Right cardiac atrium (tissue), 5 donors: ENCODE measurements at regions not wholly inside any gene's neighbourhood (a gene's known extent, or its start where the extent isn't known, plus 50 kb on each side); places are given as distances from the start of the nearest gene placed in this dataset.

Source experiments
- ATAC-seq, 2 donors: fragments of 200-7000 bp; cut with Tn5 transposase; one replicate each; pipeline versions ENCODE4 v1.8.0 to v1.9.1; 2020; ENCODE audit warnings: moderate library complexity in 2 of 2, mild to moderate bottlenecking in 1 of 2
- DNase-seq, 3 donors: peaks; one replicate each; pipeline ENCODE4 v3.0.0-alpha.2; 2020
- H3K27ac ChIP-seq: one replicate; pipeline ENCODE4 v1.5.1; 2013; ENCODE audit warnings: mild to moderate bottlenecking, low read length, control low read depth, moderate library complexity
- H3K27me3 ChIP-seq: one replicate; pipeline ENCODE4 v1.6.1; 2013; ENCODE audit not compliant: control insufficient read depth, insufficient read depth
- H3K4me1 ChIP-seq: one replicate; pipeline ENCODE4 v1.6.1; 2013; ENCODE audit warnings: low read length; ENCODE audit not compliant: control insufficient read depth, insufficient read depth
- H3K4me3 ChIP-seq: one replicate; pipeline ENCODE4 v1.5.1; 2013; ENCODE audit warnings: low read length, control low read depth
- H3K9me3 ChIP-seq: one replicate; pipeline ENCODE4 v1.6.1; 2013; ENCODE audit warnings: low read length; ENCODE audit not compliant: control insufficient read depth
- WGBS: extraction: QIAGEN DNeasy Blood & Tissue Kit; methylation state at CpG from one replicate; pipeline ENCODE4 v1.1.7; 2013; 5-methylcytosine and 5-hydroxymethylcytosine counted together
- intact Hi-C, 4 donors: fragments of 100-400 bp; cut with DNase I; formaldehyde crosslinking; loops; one replicate each; pipeline versions ENCODE4 v1.11.0 to v1.14.0; 2022 to 2023
- donor health status: healthy with polysubstance abuse.
- donor health status: DM: no; HTN: yes; CAD: no.
- donor health status: DM: no; HTN: no; CAD: no.
- donor health status: DM: no; HTN: yes; CAD: no; lungs with severe emphysema.
- donor health status: DM: yes; HTN: yes; CAD: no.

DNA sequence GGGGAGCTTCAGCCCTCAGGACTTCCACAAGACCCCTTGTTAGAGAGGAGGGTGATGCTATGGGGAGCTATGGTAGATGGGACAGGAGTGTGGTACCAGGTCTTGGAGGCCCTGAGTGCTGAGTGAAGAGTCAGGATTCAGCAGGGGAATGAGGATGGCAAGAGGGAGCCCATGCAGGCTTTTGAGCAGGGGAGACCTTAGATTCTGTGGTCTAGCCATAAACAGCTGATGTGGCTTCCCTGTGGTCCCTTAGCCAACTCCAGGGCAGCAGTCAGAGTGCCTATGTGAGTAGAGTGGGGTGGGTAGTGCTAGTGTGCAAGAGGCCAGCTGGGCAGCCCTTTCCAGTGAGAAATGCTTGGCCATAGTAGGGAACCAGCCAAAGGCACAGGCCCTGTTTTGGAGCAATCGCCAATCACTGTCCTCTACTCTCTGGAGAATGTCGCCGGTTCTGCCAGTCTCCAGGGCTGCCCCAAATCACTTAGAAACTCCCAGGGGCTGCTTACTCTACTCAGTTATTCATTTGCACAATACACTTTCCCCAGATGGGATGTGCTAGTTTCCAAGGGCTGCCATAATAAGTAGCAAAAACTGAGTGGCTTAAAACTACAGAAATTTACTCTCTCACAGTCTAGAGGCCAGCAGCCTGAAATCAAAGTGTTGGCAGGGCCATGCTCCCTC lies 310.5 kb downstream of the SMAD2 start:
- H3K27ac ChIP-seq, result no peak overlapping the region
- no peaks in the 10 kb centered on the region for H3K9me3 ChIP-seq
- no peaks in the 10 kb centered on the region for H3K4me1 ChIP-seq
- 88% methylated on average over 3 of the region's 3 CpGs for WGBS
- H3K27me3 ChIP-seq, result no peaks in the 10 kb centered on the region
- H3K4me3 ChIP-seq, result no peak overlapping the region
- no peak for ATAC-seq
- DNase-seq, result no peak
- intact Hi-C loops, result no loop called here

DNA sequence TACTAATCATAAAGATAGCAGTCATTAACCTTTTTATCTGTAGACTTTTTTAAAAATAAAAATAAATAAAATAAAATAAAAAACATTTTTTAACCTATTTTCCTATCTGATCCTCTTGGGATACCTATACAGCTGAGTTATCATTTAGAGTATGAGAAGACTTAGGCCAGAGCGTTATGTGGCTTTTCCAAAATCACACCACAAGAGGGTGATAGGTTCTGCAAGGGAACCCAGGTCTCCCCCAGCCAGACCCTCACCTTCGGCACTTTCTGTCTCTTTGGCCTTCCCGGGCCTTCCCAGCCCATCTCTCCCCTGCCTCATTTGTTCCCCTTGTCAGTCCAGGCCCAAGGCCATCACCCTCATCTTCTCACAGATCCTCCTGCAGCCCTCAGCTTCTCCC lies 311.7 kb downstream of the SMAD2 start:
- Histone ChIP-seq H3K27ac (no peak overlapping the region), H3K27me3 (no peaks in the 10 kb centered on the region), H3K4me1 (no peaks in the 10 kb centered on the region), H3K9me3 (no peaks in the 10 kb centered on the region), H3K4me3 (no peak overlapping the region)
- intact Hi-C loops, result no loop called here
- no peak for DNase-seq
- 86% methylated on average over 3 of the region's 3 CpGs for WGBS
- ATAC-seq, result no peak

DNA sequence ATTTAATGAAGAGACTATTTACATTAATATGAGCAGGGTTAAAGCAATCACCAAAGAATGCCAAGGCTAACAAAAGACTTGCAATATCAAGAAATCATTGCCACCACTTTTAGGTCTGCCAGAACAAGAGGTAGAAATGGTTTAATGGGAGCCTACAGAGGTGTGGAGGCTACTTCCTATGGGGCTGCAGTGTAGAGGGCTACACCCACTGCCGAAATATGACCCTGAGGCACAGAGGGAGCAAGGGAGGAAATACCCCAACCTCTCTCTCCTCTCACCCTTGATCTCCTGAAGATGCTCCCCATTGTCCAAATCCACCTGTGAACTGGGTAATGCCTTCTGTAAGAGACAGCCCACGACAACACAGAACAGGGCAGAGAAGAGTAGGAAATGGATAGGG lies 315.4 kb downstream of the SMAD2 start:
- 71% methylated on average over 2 of the region's 2 CpGs for WGBS
- Histone ChIP-seq H3K4me3 (no peak overlapping the region), H3K27me3 (no peaks in the 10 kb centered on the region), H3K9me3 (no peaks in the 10 kb centered on the region), H3K27ac (no peak overlapping the region), H3K4me1 (no peaks in the 10 kb centered on the region)
- ATAC-seq (no peak), DNase-seq (no peak)
- intact Hi-C loops, result no loop called here

DNA sequence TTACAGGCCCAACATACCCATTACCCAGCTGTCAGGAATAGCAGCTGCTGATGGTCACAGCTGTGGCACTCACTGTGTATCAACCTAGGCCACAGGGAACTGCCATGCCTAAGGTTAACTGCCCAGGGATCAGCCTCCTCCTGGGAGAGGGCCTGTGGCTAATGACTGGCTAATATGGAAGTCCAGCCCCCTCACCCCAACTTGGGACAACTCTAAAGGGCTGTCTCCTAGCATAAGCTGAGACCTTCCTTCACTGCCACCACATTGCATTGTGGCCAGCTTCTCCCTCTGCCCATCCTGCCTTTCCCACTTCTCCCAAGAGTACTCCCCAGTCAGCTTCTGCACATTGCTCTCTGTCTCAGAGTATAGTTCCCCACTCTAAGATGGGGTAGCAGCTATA lies 316.5 kb downstream of the SMAD2 start:
- Histone ChIP-seq H3K27ac (no peak overlapping the region), H3K4me3 (no peak overlapping the region), H3K27me3 (no peaks in the 10 kb centered on the region), H3K4me1 (no peaks in the 10 kb centered on the region), H3K9me3 (no peaks in the 10 kb centered on the region)
- ATAC-seq, result no peak
- DNase-seq, result no peak
- intact Hi-C loops, result no loop called here

DNA sequence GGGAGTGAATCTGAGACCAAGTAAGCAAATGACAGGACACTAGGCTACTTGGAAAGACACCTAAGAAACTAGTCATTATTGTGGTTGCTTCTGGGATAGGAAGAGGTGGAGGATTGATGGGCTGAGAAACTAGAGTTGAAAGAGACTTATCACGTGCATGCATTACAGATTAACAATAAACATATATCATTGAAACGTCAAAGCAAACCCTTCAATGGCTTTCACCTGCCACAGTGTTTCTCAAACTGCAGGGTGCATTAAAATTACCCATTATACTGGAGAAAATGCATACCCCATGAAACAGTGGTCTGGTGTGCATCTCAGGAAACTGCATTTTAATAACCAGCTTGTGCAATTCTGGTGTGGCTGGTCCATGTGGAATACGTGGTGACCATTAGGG lies 318.8 kb downstream of the SMAD2 start:
- no peaks in the 10 kb centered on the region for H3K9me3 ChIP-seq
- DNase-seq (no peak), ATAC-seq (no peak)
- H3K4me3 ChIP-seq, result no peak overlapping the region
- 39% methylated on average over 3 of the region's 3 CpGs for WGBS
- intact Hi-C loops, result no loop called here
- no peaks in the 10 kb centered on the region for H3K4me1 ChIP-seq
- H3K27ac ChIP-seq, result no peak overlapping the region
- no peaks in the 10 kb centered on the region for H3K27me3 ChIP-seq

DNA sequence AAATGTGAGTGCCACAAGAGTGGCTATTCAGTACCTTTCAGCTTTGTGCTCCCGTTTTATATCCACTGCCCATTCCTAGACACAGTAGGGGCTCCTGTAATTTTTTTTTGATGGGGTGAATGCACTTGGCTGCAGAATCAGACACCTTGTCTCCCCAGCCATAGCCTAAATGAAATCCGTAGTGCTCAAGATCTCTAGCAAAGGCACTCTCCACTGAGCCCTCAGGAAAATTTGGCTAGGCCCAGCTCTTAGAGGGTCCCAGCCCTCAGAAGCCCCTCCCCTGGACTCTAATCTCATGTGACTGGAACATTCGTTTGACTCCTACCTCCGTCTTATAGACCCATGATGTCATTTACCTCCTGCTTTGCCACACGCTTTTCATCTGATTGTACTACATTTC lies 323.9 kb downstream of the SMAD2 start:
- no peaks in the 10 kb centered on the region for H3K4me1 ChIP-seq
- ATAC-seq, result no peak
- H3K9me3 ChIP-seq, result no peaks in the 10 kb centered on the region
- H3K27ac ChIP-seq, result no peak overlapping the region
- no peaks in the 10 kb centered on the region for H3K27me3 ChIP-seq
- intact Hi-C loops, result no loop called here
- no peak for DNase-seq
- WGBS, result 63% methylated on average over 5 of the region's 5 CpGs
- H3K4me3 ChIP-seq, result no peak overlapping the region

DNA sequence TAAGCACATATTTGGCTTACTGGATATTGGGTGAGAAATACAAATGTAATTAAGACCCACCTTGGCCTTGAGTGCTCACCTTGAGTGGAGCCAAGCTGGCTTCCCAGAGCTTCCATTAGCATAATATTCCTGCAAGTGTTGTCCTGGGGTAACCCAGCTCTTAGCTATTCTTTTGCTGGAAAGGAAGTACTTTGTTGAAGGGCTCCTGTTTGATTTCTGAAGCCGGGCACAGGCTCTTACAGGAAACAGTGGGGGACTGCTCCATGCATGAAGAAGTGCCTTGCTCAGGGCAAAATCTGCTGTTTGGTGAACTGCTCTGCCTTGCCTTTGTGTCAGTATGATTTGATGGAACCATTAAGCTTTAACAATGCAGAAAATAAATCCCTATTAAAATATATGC lies 325.4 kb downstream of the SMAD2 start:
- no peaks in the 10 kb centered on the region for H3K4me1 ChIP-seq
- ATAC-seq, result no peak
- no peak overlapping the region for H3K4me3 ChIP-seq
- intact Hi-C loops, result no loop called here
- H3K9me3 ChIP-seq, result no peaks in the 10 kb centered on the region
- WGBS, result 47% methylated on average over 1 of the region's 1 CpG
- DNase-seq, result no peak
- no peak overlapping the region for H3K27ac ChIP-seq
- no peaks in the 10 kb centered on the region for H3K27me3 ChIP-seq

DNA sequence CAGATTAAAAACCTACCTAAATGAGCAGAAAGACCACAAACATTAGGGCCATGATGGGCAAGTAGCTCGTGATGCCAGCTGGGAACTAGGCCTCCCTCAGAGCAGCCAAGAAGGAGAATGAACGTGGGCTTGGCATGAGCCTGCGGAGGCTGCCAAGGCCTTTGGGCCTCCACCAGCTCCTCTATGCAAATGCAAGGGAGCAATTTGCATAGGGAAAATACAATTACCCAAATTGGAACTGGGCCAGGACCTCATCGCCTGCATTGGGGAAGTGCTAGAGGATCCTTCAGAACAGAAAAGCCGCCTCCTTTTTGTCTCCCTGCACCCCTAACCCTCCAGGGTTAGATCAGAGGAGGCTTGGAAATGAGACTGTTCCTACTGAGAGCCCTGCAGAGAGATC lies 326.4 kb downstream of the SMAD2 start:
- 79% methylated on average over 5 of the region's 5 CpGs for WGBS
- no peaks in the 10 kb centered on the region for H3K9me3 ChIP-seq
- H3K4me1 ChIP-seq, result no peaks in the 10 kb centered on the region
- ATAC-seq (no peak), DNase-seq (no peak)
- no peaks in the 10 kb centered on the region for H3K27me3 ChIP-seq
- H3K4me3 ChIP-seq, result no peak overlapping the region
- H3K27ac ChIP-seq, result no peak overlapping the region
- intact Hi-C loops, result no loop called here

DNA sequence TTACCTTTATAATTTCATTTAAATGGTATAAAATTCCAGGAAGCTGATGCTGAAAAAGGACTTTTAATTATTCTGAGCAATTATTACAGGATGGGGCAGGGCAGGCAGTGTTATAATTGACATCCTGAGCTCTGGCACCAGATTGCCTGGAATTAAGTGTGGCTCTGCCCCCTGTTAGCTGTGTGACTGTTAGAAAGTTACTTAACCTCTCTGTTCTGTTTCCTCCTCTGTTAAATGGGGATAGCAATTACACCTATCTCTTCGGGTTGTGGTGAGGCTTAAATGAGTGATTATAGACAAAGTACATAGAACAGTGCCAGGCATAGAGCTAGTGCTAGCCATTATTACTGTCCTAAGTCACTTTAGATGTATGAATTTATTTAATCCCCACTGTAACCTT lies 327.3 kb downstream of the SMAD2 start:
- DNase-seq, result no peak
- intact Hi-C loops, result no loop called here
- WGBS, result 80% methylated on average over 1 of the region's 1 CpG

DNA sequence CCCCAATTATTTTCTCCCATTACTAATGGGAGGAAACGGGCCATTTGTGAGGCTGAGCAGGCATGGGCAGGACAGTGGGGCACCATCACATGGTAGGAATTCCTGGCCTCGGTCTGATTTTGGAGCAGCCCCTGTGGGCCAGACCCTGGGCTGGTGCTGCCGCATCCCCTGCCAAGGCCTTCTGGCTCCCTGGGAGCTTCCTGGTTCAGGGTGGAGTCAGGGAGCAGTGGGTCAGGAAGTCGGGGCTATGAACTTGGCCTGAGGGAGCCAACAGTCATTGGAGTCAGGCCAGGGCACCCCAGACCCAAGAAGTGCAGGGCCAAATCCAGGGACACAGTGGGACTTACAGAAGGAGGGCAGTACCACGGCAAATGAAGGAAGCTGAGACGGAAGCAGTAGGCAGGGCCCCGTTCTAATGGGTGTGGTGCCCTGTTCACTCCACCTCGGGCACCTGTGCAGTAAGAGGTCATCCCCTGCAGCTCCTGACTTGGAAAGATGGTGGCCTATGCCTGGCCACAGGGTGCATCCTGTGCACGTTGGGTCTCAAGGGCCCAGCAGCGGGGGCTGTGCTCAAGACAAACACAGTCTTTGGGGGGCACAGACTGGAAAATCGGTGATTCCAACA lies 328.1 kb downstream of the SMAD2 start:
- ATAC-seq (no peak), DNase-seq (no peak)
- H3K27ac ChIP-seq, result no peak overlapping the region
- no peaks in the 10 kb centered on the region for H3K27me3 ChIP-seq
- no peak overlapping the region for H3K4me3 ChIP-seq
- 79% methylated on average over 11 of the region's 11 CpGs for WGBS
- no peaks in the 10 kb centered on the region for H3K4me1 ChIP-seq
- no peaks in the 10 kb centered on the region for H3K9me3 ChIP-seq
- intact Hi-C loops, result no loop called here

More for the DNA sequence above, 327.3 kb downstream of the SMAD2 start:
- Histone ChIP-seq H3K27ac (no peak overlapping the region), H3K4me3 (no peak overlapping the region), H3K4me1 (no peaks in the 10 kb centered on the region), H3K27me3 (no peaks in the 10 kb centered on the region), H3K9me3 (no peaks in the 10 kb centered on the region)
- ATAC-seq, result no peak

DNA sequence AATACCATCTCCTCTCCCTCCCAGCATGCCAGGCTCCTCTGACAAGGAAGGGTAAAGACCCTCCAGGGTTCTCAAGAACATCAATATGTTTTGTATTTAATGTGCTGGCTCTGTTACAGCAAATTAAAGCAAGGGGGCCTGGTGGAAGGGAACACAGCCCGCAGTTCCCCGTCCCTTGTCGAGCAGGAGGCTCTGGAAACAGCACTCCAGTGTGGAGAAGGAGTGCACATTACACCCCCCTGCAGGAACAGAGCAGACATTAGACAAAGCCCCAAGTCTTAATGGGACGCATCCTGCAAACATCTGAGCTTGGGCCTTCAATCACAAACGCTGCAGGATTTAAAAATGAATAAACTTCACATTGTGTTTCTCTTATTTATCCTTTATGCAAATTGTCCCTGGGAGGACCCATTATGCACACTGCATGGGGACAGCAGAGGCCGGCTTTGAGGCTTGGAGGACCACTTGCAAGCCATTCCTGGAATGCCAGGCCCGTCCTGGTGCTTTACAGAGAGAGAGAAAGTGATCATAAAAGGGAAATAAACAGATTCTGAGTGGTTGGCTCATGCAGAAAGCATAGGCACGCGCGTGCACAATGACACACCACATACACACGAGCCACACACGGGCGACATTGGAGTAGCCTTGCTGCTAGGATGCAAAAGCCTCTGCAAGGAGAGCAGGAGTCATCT lies 328.7 kb downstream of the SMAD2 start:
- intact Hi-C loops, result no loop called here
- no peak for ATAC-seq
- no peaks in the 10 kb centered on the region for H3K4me1 ChIP-seq

More for the DNA sequence above, 328.7 kb downstream of the SMAD2 start:
- H3K27ac ChIP-seq, result no peak overlapping the region
- 73% methylated on average over 13 of the region's 13 CpGs for WGBS
- no peaks in the 10 kb centered on the region for H3K27me3 ChIP-seq
- H3K4me3 ChIP-seq, result no peak overlapping the region
- H3K9me3 ChIP-seq, result no peaks in the 10 kb centered on the region
- no peak for DNase-seq
